Kasumi-1 (cell line): ENCODE measurements at regions not wholly inside any gene's neighbourhood (a gene's known extent, or its start where the extent isn't known, plus 50 kb on each side); places are given as distances from the start of the nearest gene placed in this dataset.

Experiments
- DNase-seq, 2 experiments: peaks; one replicate each; lab custom pipeline; 2025; lab: John Stamatoyannopoulos, UW

- DNase-seq: no peak
Observed at GRCh38 chr22:27003297-27003696, 345.9 kb downstream of the MIAT start.

GRCh38 chr22:27004434-27004833, 347.0 kb downstream of the MIAT start:
- no peak for DNase-seq

- no peak for DNase-seq
Observed at GRCh38 chr22:27008454-27008853, 351.1 kb downstream of the MIAT start.

- DNase-seq: no peak
Observed at GRCh38 chr22:27011133-27011532, 353.7 kb downstream of the MIAT start.

- no peak for DNase-seq
Observed at GRCh38 chr22:27011717-27012116, 354.3 kb downstream of the MIAT start.

- no peak for DNase-seq
Observed at GRCh38 chr22:27019827-27020226, 362.4 kb downstream of the MIAT start.

GRCh38 chr22:27022274-27022895, 365.0 kb downstream of the MIAT start:
- no peak for DNase-seq

- DNase-seq: no peak
Observed at GRCh38 chr22:27022896-27023361, 365.5 kb downstream of the MIAT start.

GRCh38 chr22:27023591-27023990, 366.2 kb downstream of the MIAT start:
- no peak for DNase-seq

GRCh38 chr22:27024982-27025381, 367.6 kb downstream of the MIAT start:
- no peak for DNase-seq

- DNase-seq: no peak
Observed at GRCh38 chr22:27028093-27028492, 370.7 kb downstream of the MIAT start.

GRCh38 chr22:27029584-27030130, 372.3 kb downstream of the MIAT start:
- DNase-seq: no peak

GRCh38 chr22:27032091-27032761, 374.8 kb downstream of the MIAT start:
- DNase-seq: no peak

GRCh38 chr22:27041745-27042310, 384.4 kb downstream of the MIAT start:
- no peak for DNase-seq

GRCh38 chr22:27043262-27043661, 385.9 kb downstream of the MIAT start:
- no peak for DNase-seq

GRCh38 chr22:27045103-27045947, 387.9 kb downstream of the MIAT start:
- no peak for DNase-seq

GRCh38 chr22:27046086-27046485, 388.7 kb downstream of the MIAT start:
- no peak for DNase-seq

GRCh38 chr22:27046603-27047002, 389.2 kb downstream of the MIAT start:
- no peak for DNase-seq

GRCh38 chr22:27050771-27051170, 393.4 kb downstream of the MIAT start:
- no peak for DNase-seq

GRCh38 chr22:27051407-27051806, 394.0 kb downstream of the MIAT start:
- no peak for DNase-seq

- DNase-seq: no peak
Observed at GRCh38 chr22:27057717-27058116, 400.3 kb downstream of the MIAT start.

- no peak for DNase-seq
Observed at GRCh38 chr22:27060190-27060589, 402.8 kb downstream of the MIAT start.
